ENCODE measurements at regions not wholly inside any gene's neighbourhood (a gene's known extent, or its start where the extent isn't known, plus 50 kb on each side); places are given as distances from the start of the nearest gene placed in this dataset.

DNA sequence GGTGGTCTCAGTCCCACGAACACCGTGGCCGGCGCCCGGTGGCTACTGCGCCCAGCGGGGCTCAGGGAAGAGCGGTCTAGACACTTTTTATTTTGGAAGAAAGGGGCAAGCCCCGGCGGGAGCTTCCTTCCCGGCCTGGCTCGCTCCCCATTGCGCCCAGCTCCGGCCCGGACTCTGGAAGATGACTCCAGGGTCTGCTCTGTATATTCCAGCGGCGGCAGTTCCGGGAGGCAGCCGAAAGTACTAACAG, 225.1 kb upstream of the CRY1 start:
- H3K36me3 ChIP-seq (ENCODE audit: insufficient read depth, low read length), result no peaks in the 10 kb centered on the region
- peak overlapping the region; percentile 80 for H3K4me3 ChIP-seq (ENCODE audit: low read length, poor library complexity, severe bottlenecking)
- peak overlapping the region; percentile 75 for H3K9ac ChIP-seq (ENCODE audit: low read depth, low read length, poor library complexity, severe bottlenecking)
- no peaks in the 10 kb centered on the region for H4K20me1 ChIP-seq (ENCODE audit: insufficient read depth, low read length, poor library complexity, severe bottlenecking)
- H3K79me2 ChIP-seq (ENCODE audit: insufficient read depth, low read length), result peaks cover 21% of the 10 kb centered on the region
- no peak for TF ChIP-seq CTCF (conservative IDR thresholded peaks at IDR 0.05; ENCODE audit: low read length)
- no peak for TF ChIP-seq EZH2phosphoT487 (IDR thresholded peaks at IDR 0.05; ENCODE audit: borderline replicate concordance)
- no peaks in the 10 kb centered on the region for H3K9me2 ChIP-seq (replicated peaks; ENCODE audit: low read depth, low read length)
- peaks cover 34% of the 10 kb centered on the region for H3K4me1 ChIP-seq (ENCODE audit: insufficient read depth, low read length, poor library complexity, severe bottlenecking)
- H2AFZ ChIP-seq (ENCODE audit: low read length), result peak overlapping the region; percentile 72
- no peaks in the 10 kb centered on the region for H3K9me3 ChIP-seq (ENCODE audit: insufficient read depth, low read depth, low read length)
- no peaks in the 10 kb centered on the region for H3F3A ChIP-seq (ENCODE audit: low read depth)
- H3K4me2 ChIP-seq (ENCODE audit: low read depth, low read length, poor library complexity, severe bottlenecking), result peak overlapping the region; percentile 97
- no peaks in the 10 kb centered on the region for H3K27me3 ChIP-seq (ENCODE audit: insufficient read depth, low read length, poor library complexity, severe bottlenecking)

DNA sequence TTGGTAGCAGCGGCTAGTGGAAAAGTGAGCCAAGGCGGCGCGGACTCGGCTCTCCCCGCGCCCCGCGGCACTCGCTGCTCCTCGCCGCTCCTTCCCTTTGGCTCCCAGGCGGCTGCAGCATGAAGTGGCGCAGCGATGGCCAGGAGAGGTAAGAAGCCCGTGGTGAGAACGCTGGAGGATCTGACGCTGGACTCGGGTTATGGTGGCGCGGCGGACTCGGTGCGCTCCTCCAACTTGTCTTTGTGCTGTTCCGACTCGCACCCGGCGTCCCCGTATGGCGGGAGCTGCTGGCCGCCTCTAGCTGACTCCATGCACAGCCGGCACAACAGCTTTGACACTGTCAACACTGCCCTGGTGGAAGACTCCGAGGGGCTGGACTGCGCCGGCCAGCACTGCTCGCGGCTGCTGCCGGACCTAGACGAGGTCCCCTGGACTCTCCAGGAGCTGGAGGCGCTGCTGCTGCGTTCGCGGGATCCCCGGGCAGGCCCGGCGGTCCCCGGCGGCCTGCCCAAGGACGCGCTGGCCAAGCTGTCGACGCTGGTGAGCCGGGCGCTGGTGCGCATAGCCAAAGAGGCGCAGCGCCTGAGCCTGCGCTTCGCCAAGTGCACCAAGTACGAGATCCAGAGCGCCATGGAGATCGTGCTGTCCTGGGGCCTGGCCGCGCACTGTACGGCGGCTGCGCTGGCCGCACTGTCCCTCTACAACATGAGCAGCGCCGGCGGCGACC, 225.6 kb upstream of the CRY1 start:
- Histone ChIP-seq H4K20me1 (ENCODE audit: insufficient read depth, low read length, poor library complexity, severe bottlenecking) (no peaks in the 10 kb centered on the region), H3K4me2 (ENCODE audit: low read depth, low read length, poor library complexity, severe bottlenecking) (peak overlapping the region; percentile 97), H3K27me3 (ENCODE audit: insufficient read depth, low read length, poor library complexity, severe bottlenecking) (no peaks in the 10 kb centered on the region), H3K9ac (ENCODE audit: low read depth, low read length, poor library complexity, severe bottlenecking) (peak overlapping the region; percentile 75), H3K4me3 (ENCODE audit: low read length, poor library complexity, severe bottlenecking) (peak overlapping the region; percentile 80), H3K4me1 (ENCODE audit: insufficient read depth, low read length, poor library complexity, severe bottlenecking) (peaks cover 38% of the 10 kb centered on the region), H3K36me3 (ENCODE audit: insufficient read depth, low read length) (no peaks in the 10 kb centered on the region), H3F3A (ENCODE audit: low read depth) (no peaks in the 10 kb centered on the region), H3K79me2 (ENCODE audit: insufficient read depth, low read length) (peaks cover 25% of the 10 kb centered on the region), H2AFZ (ENCODE audit: low read length) (peak overlapping the region; percentile 72), H3K9me2 (replicated peaks; ENCODE audit: low read depth, low read length) (no peaks in the 10 kb centered on the region), H3K9me3 (ENCODE audit: insufficient read depth, low read depth, low read length) (no peaks in the 10 kb centered on the region)
- TF ChIP-seq CTCF (conservative IDR thresholded peaks at IDR 0.05; ENCODE audit: low read length), result no peak
- no peak for TF ChIP-seq EZH2phosphoT487 (IDR thresholded peaks at IDR 0.05; ENCODE audit: borderline replicate concordance)

- H3K27me3 ChIP-seq (ENCODE audit: insufficient read depth, low read length, poor library complexity, severe bottlenecking), result no peaks in the 10 kb centered on the region
- H3K4me3 ChIP-seq (ENCODE audit: low read length, poor library complexity, severe bottlenecking), result peak overlapping the region; percentile 80
- no peaks in the 10 kb centered on the region for H3F3A ChIP-seq (ENCODE audit: low read depth)
- H2AFZ ChIP-seq (ENCODE audit: low read length), result peak overlapping the region; percentile 82
- H3K9me2 ChIP-seq (replicated peaks; ENCODE audit: low read depth, low read length), result no peaks in the 10 kb centered on the region
- no peaks in the 10 kb centered on the region for H4K20me1 ChIP-seq (ENCODE audit: insufficient read depth, low read length, poor library complexity, severe bottlenecking)
- H3K79me2 ChIP-seq (ENCODE audit: insufficient read depth, low read length), result peaks cover 30% of the 10 kb centered on the region
- peak overlapping the region; percentile 80 for H3K9ac ChIP-seq (ENCODE audit: low read depth, low read length, poor library complexity, severe bottlenecking)
- H3K4me1 ChIP-seq (ENCODE audit: insufficient read depth, low read length, poor library complexity, severe bottlenecking), result peaks cover 39% of the 10 kb centered on the region
- H3K36me3 ChIP-seq (ENCODE audit: insufficient read depth, low read length), result no peaks in the 10 kb centered on the region
- H3K9me3 ChIP-seq (ENCODE audit: insufficient read depth, low read depth, low read length), result no peaks in the 10 kb centered on the region
- H3K4me2 ChIP-seq (ENCODE audit: low read depth, low read length, poor library complexity, severe bottlenecking), result peak overlapping the region; percentile 97
- TF ChIP-seq EZH2phosphoT487 (IDR thresholded peaks at IDR 0.05; ENCODE audit: borderline replicate concordance) (no peak), CTCF (conservative IDR thresholded peaks at IDR 0.05; ENCODE audit: low read length) (no peak)
These were observed 226.2 kb upstream of the CRY1 start for GRCh38 chr12:107319533-107320032.
